ENCODE measurements at regions not wholly inside any gene's neighbourhood (a gene's known extent, or its start where the extent isn't known, plus 50 kb on each side); places are given as distances from the start of the nearest gene placed in this dataset.

DNA sequence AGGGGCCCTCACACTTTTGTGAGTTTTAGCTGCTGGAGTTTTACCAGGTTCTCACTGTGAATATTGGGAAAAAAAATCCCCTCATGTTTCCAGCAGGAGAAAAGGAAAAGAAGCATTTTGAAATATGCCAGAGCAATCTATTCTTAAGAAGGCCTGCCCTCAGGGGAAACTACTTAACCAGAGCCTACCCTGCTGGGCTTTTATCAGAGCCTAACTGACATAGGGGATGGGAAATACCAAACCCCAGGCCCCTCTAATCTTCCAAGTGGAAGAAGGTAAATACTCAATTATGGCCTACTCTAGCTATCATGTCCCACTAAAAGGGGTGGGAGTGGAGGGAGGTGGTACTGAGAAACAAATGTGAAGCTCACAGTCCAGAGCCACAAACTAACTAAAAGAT lies 68.7 kb upstream of the NMNAT3 start:
- H3K4me2 ChIP-seq (ENCODE audit: low read depth, low read length), result no peak overlapping the region
- BruUV-seq (replicated peaks), result no TSS peak
- H4K20me1 ChIP-seq (ENCODE audit: insufficient read depth, low read length), result no peaks in the 10 kb centered on the region
- in situ Hi-C loops (cut with HindIII; ENCODE audit: extremely low pct_ligation_motif_present, low pct_unique_long_range_greater_than_20kb) (no loop called here), intact Hi-C loops (cut with micrococcal nuclease; ENCODE audit: unreplicated experiment) (no loop called here)
- H3K9ac ChIP-seq (ENCODE audit: insufficient read depth, low read depth, low read length), result no peak overlapping the region
- no peaks in the 10 kb centered on the region for H3K27me3 ChIP-seq (ENCODE audit: control insufficient read depth in 1 of 2, insufficient read depth in 2 of 2, low read length in 2 of 2)
- DNase-seq (ENCODE audit: low spot score) (no peak), FAIRE-seq (no peak), ATAC-seq (no peak)
- ChIA-PET POLR2A (no interaction called here), CTCF (ENCODE audit: low intra/inter-chr PET ratio, low total read pairs) (no interaction called here)
- H3K4me1 ChIP-seq (ENCODE audit: insufficient read depth, low read length), result 0 out of 2 replicates have a peak, but pooled peaks cover 9% of the 10 kb centered on the region
- H3K27ac ChIP-seq (ENCODE audit: extremely low read length, insufficient read depth, low read length), result no peak overlapping the region
- no peak for TF ChIP-seq SP2 (CRISPR knock-in tag; IDR thresholded peaks at IDR 0.05)
- TF ChIP-seq SP4 (CRISPR knock-in tag; IDR thresholded peaks at IDR 0.05), result no peak
- no peak for TF ChIP-seq TBL1XR1 (IDR thresholded peaks at IDR 0.05; ENCODE audit: borderline replicate concordance, low read length, partially characterized antibody)
- TF ChIP-seq ZNF430 (CRISPR knock-in tag; IDR thresholded peaks at IDR 0.05), result no peak
- TF ChIP-seq POLR2AphosphoS5 (IDR thresholded peaks at IDR 0.05; ENCODE audit: low read depth, low read length), result no peak
- no peak for TF ChIP-seq ZNF335 (CRISPR knock-in tag; IDR thresholded peaks at IDR 0.05)
- TF ChIP-seq ATRX (CRISPR knock-in tag; IDR thresholded peaks at IDR 0.05; ENCODE audit: borderline replicate concordance), result no peak
- no peak for TF ChIP-seq ZNF230 (CRISPR knock-in tag; IDR thresholded peaks at IDR 0.05)
- no peak for TF ChIP-seq MTF2 (CRISPR knock-in tag; IDR thresholded peaks at IDR 0.05; ENCODE audit: borderline replicate concordance)
- no peak for TF ChIP-seq ZNF501 (CRISPR knock-in tag; IDR thresholded peaks at IDR 0.05)
- TF ChIP-seq PRDM4 (CRISPR knock-in tag; IDR thresholded peaks at IDR 0.05; ENCODE audit: borderline replicate concordance), result no peak
- TF ChIP-seq ATF3 (CRISPR knock-in tag; IDR thresholded peaks at IDR 0.05), result no peak
- TF ChIP-seq ZNF263 (CRISPR knock-in tag; IDR thresholded peaks at IDR 0.05), result no peak
- no peak for TF ChIP-seq ZNF616 (CRISPR knock-in tag; IDR thresholded peaks at IDR 0.05; ENCODE audit: low read depth)
- TF ChIP-seq ZSCAN21 (CRISPR knock-in tag; IDR thresholded peaks at IDR 0.05; ENCODE audit: borderline replicate concordance), result no peak
- TF ChIP-seq ZSCAN20 (CRISPR knock-in tag; IDR thresholded peaks at IDR 0.05; ENCODE audit: borderline replicate concordance), result no peak
- TF ChIP-seq, protein P1, sequence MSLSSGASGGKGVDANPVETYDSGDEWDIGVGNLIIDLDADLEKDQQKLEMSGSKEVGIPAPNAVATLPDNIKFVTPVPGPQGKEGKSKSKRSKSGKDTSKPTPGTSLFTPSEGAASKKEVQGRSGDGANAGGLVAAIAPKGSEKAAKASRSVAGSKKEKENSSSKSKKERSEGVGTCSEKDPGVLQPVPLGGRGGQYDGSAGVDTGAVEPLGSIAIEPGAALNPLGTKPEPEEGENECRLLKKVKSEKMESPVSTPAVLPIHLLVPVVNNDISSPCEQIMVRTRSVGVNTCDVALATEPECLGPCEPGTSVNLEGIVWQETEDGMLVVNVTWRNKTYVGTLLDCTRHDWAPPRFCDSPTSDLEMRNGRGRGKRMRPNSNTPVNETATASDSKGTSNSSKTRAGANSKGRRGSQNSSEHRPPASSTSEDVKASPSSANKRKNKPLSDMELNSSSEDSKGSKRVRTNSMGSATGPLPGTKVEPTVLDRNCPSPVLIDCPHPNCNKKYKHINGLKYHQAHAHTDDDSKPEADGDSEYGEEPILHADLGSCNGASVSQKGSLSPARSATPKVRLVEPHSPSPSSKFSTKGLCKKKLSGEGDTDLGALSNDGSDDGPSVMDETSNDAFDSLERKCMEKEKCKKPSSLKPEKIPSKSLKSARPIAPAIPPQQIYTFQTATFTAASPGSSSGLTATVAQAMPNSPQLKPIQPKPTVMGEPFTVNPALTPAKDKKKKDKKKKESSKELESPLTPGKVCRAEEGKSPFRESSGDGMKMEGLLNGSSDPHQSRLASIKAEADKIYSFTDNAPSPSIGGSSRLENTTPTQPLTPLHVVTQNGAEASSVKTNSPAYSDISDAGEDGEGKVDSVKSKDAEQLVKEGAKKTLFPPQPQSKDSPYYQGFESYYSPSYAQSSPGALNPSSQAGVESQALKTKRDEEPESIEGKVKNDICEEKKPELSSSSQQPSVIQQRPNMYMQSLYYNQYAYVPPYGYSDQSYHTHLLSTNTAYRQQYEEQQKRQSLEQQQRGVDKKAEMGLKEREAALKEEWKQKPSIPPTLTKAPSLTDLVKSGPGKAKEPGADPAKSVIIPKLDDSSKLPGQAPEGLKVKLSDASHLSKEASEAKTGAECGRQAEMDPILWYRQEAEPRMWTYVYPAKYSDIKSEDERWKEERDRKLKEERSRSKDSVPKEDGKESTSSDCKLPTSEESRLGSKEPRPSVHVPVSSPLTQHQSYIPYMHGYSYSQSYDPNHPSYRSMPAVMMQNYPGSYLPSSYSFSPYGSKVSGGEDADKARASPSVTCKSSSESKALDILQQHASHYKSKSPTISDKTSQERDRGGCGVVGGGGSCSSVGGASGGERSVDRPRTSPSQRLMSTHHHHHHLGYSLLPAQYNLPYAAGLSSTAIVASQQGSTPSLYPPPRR (CRISPR knock-in tag; IDR thresholded peaks at IDR 0.05; ENCODE audit: borderline replicate concordance), result no peak
- no peaks in the 10 kb centered on the region for H3K36me3 ChIP-seq (replicated peaks in 1 of 2; ENCODE audit: control insufficient read depth in 1 of 2, insufficient read depth in 2 of 2, low read length in 2 of 2)
- no peaks in the 10 kb centered on the region for H3K79me2 ChIP-seq (ENCODE audit: insufficient read depth, low read length)
- no peak overlapping the region for H3K4me3 ChIP-seq (replicated peaks in 1 of 3; ENCODE audit: insufficient read depth in 1 of 3, low read depth in 2 of 3, low read length in 3 of 3)
- peaks cover 6% of the 10 kb centered on the region; the same call in 1 of the 2 replicates for H3K9me3 ChIP-seq (ENCODE audit: low read length)
- no peak overlapping the region for H2AFZ ChIP-seq (ENCODE audit: low read length)
